H1 (cell line): ENCODE measurements at regions not wholly inside any gene's neighbourhood (a gene's known extent, or its start where the extent isn't known, plus 50 kb on each side); places are given as distances from the start of the nearest gene placed in this dataset.
A peak's percentile ranks its signal among the peaks of the same experiment; 100 is the strongest.

ENCODE experiments used
- HDAC6 ChIP-seq: IDR thresholded peaks from one replicate; pipeline ENCODE4 v1.7.1; 2012; ENCODE audit warnings: low read depth, mild to moderate bottlenecking, inconsistent platforms, low read length, moderate library complexity
- SRF ChIP-seq: IDR thresholded peaks from 2 replicates; pipeline ENCODE4 v1.6.1; 2011; ENCODE audit warnings: mild to moderate bottlenecking, low read depth, low read length, moderate library complexity
- USF2 ChIP-seq: IDR thresholded peaks from 2 replicates; pipeline ENCODE4 v1.6.1; 2011; ENCODE audit warnings: low read length, improper control_type of control experiment
- TF ChIP-seq, protein P1 (sequence below), 3 experiments: IDR thresholded peaks; 1 replicate in 2 of 3; 2 replicates in 1 of 3; pipeline versions ENCODE4 v1.5.1 to v1.6.1; 2011; ENCODE audit warnings: low read length in 3 of 3, mild to moderate bottlenecking in 3 of 3, inconsistent platforms in 2 of 3, low read depth in 1 of 3, moderate library complexity in 1 of 3; ENCODE audit not compliant: insufficient read depth in 1 of 3; ENCODE audit errors: control extremely low read depth in 1 of 3

DNA sequence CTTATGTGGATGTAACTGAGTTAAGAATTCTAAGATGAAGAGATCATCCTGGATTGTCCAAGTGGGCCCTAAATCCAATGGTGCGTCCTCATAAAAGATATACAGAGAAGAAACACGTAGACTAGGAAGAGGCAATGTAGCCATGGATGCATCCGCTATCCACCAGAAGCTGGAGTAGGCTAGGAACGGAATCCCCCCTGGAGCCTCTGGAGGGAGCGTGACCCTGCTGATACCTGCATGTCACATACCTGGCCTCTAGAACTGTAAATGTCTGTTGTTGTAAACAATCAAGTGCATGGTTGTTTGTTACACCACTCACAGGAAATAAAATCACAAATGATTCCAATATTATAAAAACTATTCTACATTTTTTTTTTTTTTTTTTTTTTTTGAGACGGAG lies 254.5 kb upstream of the RORA start:
- TF ChIP-seq SRF (no peak), HDAC6 (no peak), USF2 (no peak)
- TF ChIP-seq, protein P1, sequence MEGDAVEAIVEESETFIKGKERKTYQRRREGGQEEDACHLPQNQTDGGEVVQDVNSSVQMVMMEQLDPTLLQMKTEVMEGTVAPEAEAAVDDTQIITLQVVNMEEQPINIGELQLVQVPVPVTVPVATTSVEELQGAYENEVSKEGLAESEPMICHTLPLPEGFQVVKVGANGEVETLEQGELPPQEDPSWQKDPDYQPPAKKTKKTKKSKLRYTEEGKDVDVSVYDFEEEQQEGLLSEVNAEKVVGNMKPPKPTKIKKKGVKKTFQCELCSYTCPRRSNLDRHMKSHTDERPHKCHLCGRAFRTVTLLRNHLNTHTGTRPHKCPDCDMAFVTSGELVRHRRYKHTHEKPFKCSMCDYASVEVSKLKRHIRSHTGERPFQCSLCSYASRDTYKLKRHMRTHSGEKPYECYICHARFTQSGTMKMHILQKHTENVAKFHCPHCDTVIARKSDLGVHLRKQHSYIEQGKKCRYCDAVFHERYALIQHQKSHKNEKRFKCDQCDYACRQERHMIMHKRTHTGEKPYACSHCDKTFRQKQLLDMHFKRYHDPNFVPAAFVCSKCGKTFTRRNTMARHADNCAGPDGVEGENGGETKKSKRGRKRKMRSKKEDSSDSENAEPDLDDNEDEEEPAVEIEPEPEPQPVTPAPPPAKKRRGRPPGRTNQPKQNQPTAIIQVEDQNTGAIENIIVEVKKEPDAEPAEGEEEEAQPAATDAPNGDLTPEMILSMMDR (IDR thresholded peaks at IDR 0.05; ENCODE audit: control extremely low read depth in 1 of 3, insufficient read depth in 1 of 3, low read depth in 1 of 3, low read length in 3 of 3), result peak in 1 of 3 experiments; percentile 6; a peak in 1 of 4 replicates
